H7 (cell line): ENCODE measurements at regions not wholly inside any gene's neighbourhood (a gene's known extent, or its start where the extent isn't known, plus 50 kb on each side); places are given as distances from the start of the nearest gene placed in this dataset.
"Not testable (repeated sequence)": the region's sequence is repeated elsewhere in the genome, so short reads cannot be mapped to it uniquely, and the experiment has no call there.

Source experiments
- DNase-seq: peaks from one replicate; pipeline ENCODE4 v3.0.0; 2012
- H3K27me3 ChIP-seq: 2 replicates; pipeline ENCODE4 v1.6.0; 2011; ENCODE audit warnings: mild to moderate bottlenecking, low read length; ENCODE audit not compliant: control insufficient read depth, insufficient read depth
- H3K36me3 ChIP-seq: replicated peaks from 2 replicates; pipeline ENCODE4 v1.5.1; 2011; ENCODE audit warnings: low read length; ENCODE audit not compliant: control insufficient read depth, insufficient read depth
- H3K4me3 ChIP-seq: 2 replicates; pipeline ENCODE4 v1.5.1; 2011; ENCODE audit warnings: low read depth, mild to moderate bottlenecking, control low read depth, low read length, moderate library complexity; ENCODE audit not compliant: insufficient read depth

GRCh38 chr17:31798205-31798724, 60.8 kb downstream of the COPRS start:
- Histone ChIP-seq H3K36me3 (no peaks in the 10 kb centered on the region), H3K27me3 (no peaks in the 10 kb centered on the region), H3K4me3 (no peak overlapping the region)
- DNase-seq, result no peak

GRCh38 chr17:31795941-31796340, 63.1 kb downstream of the COPRS start:
- DNase-seq, result not testable (repeated sequence)

GRCh38 chr17:31794111-31794510, 64.9 kb downstream of the COPRS start:
- no peak for DNase-seq
- Histone ChIP-seq H3K4me3 (no peak overlapping the region), H3K36me3 (no peaks in the 10 kb centered on the region), H3K27me3 (no peaks in the 10 kb centered on the region)

More at GRCh38 chr17:31795941-31796340, 63.1 kb downstream of the COPRS start:
- not testable (repeated sequence) for H3K4me3 ChIP-seq, H3K27me3 ChIP-seq, H3K36me3 ChIP-seq

GRCh38 chr17:31793634-31794033, 65.4 kb downstream of the COPRS start:
- not testable (repeated sequence) for H3K4me3 ChIP-seq, DNase-seq, H3K27me3 ChIP-seq, H3K36me3 ChIP-seq

- Histone ChIP-seq H3K27me3 (no peaks in the 10 kb centered on the region), H3K36me3 (no peaks in the 10 kb centered on the region), H3K4me3 (no peak overlapping the region)
- DNase-seq, result no peak
These were observed 66.9 kb downstream of the COPRS start for GRCh38 chr17:31792007-31792585.

- DNase-seq, result no peak
- Histone ChIP-seq H3K4me3 (no peak overlapping the region), H3K27me3 (no peaks in the 10 kb centered on the region), H3K36me3 (no peaks in the 10 kb centered on the region)
These were observed 69.1 kb downstream of the COPRS start for GRCh38 chr17:31789707-31790505.

GRCh38 chr17:31788956-31789355, 70.1 kb downstream of the COPRS start:
- no peak for DNase-seq
- no peak overlapping the region for H3K4me3 ChIP-seq
- no peaks in the 10 kb centered on the region for H3K36me3 ChIP-seq
- no peaks in the 10 kb centered on the region for H3K27me3 ChIP-seq

GRCh38 chr17:31788571-31788946, 70.5 kb downstream of the COPRS start:
- no peaks in the 10 kb centered on the region for H3K27me3 ChIP-seq

GRCh38 chr17:31787857-31788570, 71.0 kb downstream of the COPRS start:
- H3K27me3 ChIP-seq, result no peaks in the 10 kb centered on the region
- H3K36me3 ChIP-seq, result no peaks in the 10 kb centered on the region
- H3K4me3 ChIP-seq, result no peak overlapping the region
- DNase-seq, result no peak

More at GRCh38 chr17:31788571-31788946, 70.5 kb downstream of the COPRS start:
- no peaks in the 10 kb centered on the region for H3K36me3 ChIP-seq
- DNase-seq, result no peak
- no peak overlapping the region for H3K4me3 ChIP-seq

- no peak overlapping the region for H3K4me3 ChIP-seq
- DNase-seq, result no peak
- H3K36me3 ChIP-seq, result no peaks in the 10 kb centered on the region
- H3K27me3 ChIP-seq, result no peaks in the 10 kb centered on the region
These were observed 72.1 kb downstream of the COPRS start for GRCh38 chr17:31786796-31787481.

GRCh38 chr17:31780483-31780882, 78.6 kb downstream of the COPRS start:
- Histone ChIP-seq H3K36me3 (no peaks in the 10 kb centered on the region), H3K27me3 (no peaks in the 10 kb centered on the region), H3K4me3 (no peak overlapping the region)
- no peak for DNase-seq

- H3K27me3 ChIP-seq, result no peaks in the 10 kb centered on the region
- no peaks in the 10 kb centered on the region for H3K36me3 ChIP-seq
- no peak overlapping the region for H3K4me3 ChIP-seq
- no peak for DNase-seq
These were observed 80.5 kb downstream of the COPRS start for GRCh38 chr17:31778523-31778922.

- not testable (repeated sequence) for H3K4me3 ChIP-seq, DNase-seq, H3K36me3 ChIP-seq, H3K27me3 ChIP-seq
These were observed 87.7 kb downstream of the COPRS start for GRCh38 chr17:31771328-31771727.

- not testable (repeated sequence) for H3K4me3 ChIP-seq, H3K27me3 ChIP-seq, DNase-seq, H3K36me3 ChIP-seq
These were observed 88.5 kb downstream of the COPRS start for GRCh38 chr17:31770501-31770900.
